ENCODE measurements at regions not wholly inside any gene's neighbourhood (a gene's known extent, or its start where the extent isn't known, plus 50 kb on each side); places are given as distances from the start of the nearest gene placed in this dataset.
"Not testable (repeated sequence)": the region's sequence is repeated elsewhere in the genome, so short reads cannot be mapped to it uniquely, and the experiment has no call there.

- no peak for TF ChIP-seq MAX (IDR thresholded peaks at IDR 0.05; ENCODE audit: low read depth)
- no peak for TF ChIP-seq FOXM1 (IDR thresholded peaks at IDR 0.05; ENCODE audit: low read depth)
- TF ChIP-seq SIN3A (IDR thresholded peaks at IDR 0.05; ENCODE audit: borderline replicate concordance, low read depth, low read length): no peak
- no peak for TF ChIP-seq JUND (IDR thresholded peaks at IDR 0.05)
- no peak for TF ChIP-seq RFX5 (IDR thresholded peaks at IDR 0.05; ENCODE audit: low read length)
These were observed 275.8 kb downstream of the SEMA3D start (continued) for GRCh38 chr7:84911077-84911476.

GRCh38 chr7:84910322-84910721, 276.5 kb downstream of the SEMA3D start:
- DNase-seq; H3K36me3 ChIP-seq (replicated peaks in 1 of 2; ENCODE audit: control insufficient read depth in 1 of 2, insufficient read depth in 2 of 2, low read length in 1 of 2); H2AFZ ChIP-seq (ENCODE audit: low read depth); H3K9me3 ChIP-seq; H3K9me2 ChIP-seq; POLR2A ChIA-PET; CTCF ChIA-PET; H3K4me1 ChIP-seq (ENCODE audit: control insufficient read depth in 1 of 2, insufficient read depth in 2 of 2, low read depth in 1 of 2, low read length in 1 of 2); H3K27me3 ChIP-seq (ENCODE audit: insufficient read depth); H4K20me1 ChIP-seq (ENCODE audit: insufficient read depth); H3K79me2 ChIP-seq (ENCODE audit: insufficient read depth); H3F3A ChIP-seq (replicated peaks; ENCODE audit: insufficient read depth); H3K4me2 ChIP-seq; H3K9ac ChIP-seq; H3K4me3 ChIP-seq (ENCODE audit: low read depth in 2 of 2, low read length in 1 of 2); H3K27ac ChIP-seq (ENCODE audit: low read depth in 2 of 2, low read length in 1 of 2): not testable (repeated sequence)
- WGBS (ENCODE audit: low lambda C conversion rate): 90% methylated on average over 5 of the region's 5 CpGs
- TF ChIP-seq FOSL2 (IDR thresholded peaks at IDR 0.05; ENCODE audit: borderline replicate concordance, low read depth): peak; percentile 6; the same call in 1 of the 2 replicates

GRCh38 chr7:84908196-84908793, 278.6 kb downstream of the SEMA3D start:
- ChIA-PET POLR2A (no interaction called here), CTCF (no interaction called here)
- no peak overlapping the region for H2AFZ ChIP-seq (ENCODE audit: low read depth)
- no peaks in the 10 kb centered on the region; a peak in 1 of 4 replicates for H3K4me1 ChIP-seq (ENCODE audit: control insufficient read depth in 1 of 2, insufficient read depth in 2 of 2, low read depth in 1 of 2, low read length in 1 of 2)
- no peaks in the 10 kb centered on the region for H3K79me2 ChIP-seq (ENCODE audit: insufficient read depth)
- TF ChIP-seq RFX5 (IDR thresholded peaks at IDR 0.05; ENCODE audit: low read length) (no peak), CTCF (IDR thresholded peaks at IDR 0.05) (no peak), SIN3A (IDR thresholded peaks at IDR 0.05; ENCODE audit: borderline replicate concordance, low read depth, low read length) (no peak), IRF3 (IDR thresholded peaks at IDR 0.05; ENCODE audit: low read depth, low read length) (no peak), TCF12 (IDR thresholded peaks at IDR 0.05) (peak; percentile 6; the same call in 1 of the 2 replicates), POLR2AphosphoS5 (IDR thresholded peaks at IDR 0.05; ENCODE audit: low read depth, low read length) (no peak)
- H3K27ac ChIP-seq (ENCODE audit: low read depth in 2 of 2, low read length in 1 of 2): no peak overlapping the region
- no peaks in the 10 kb centered on the region for H3K36me3 ChIP-seq (replicated peaks in 1 of 2; ENCODE audit: control insufficient read depth in 1 of 2, insufficient read depth in 2 of 2, low read length in 1 of 2)
- H3K9me2 ChIP-seq: no peaks in the 10 kb centered on the region
- no peaks in the 10 kb centered on the region for H4K20me1 ChIP-seq (ENCODE audit: insufficient read depth)
- no peak overlapping the region for H3K4me2 ChIP-seq
- H3K9me3 ChIP-seq: no peaks in the 10 kb centered on the region
- H3K9ac ChIP-seq: no peak overlapping the region
- no peak for DNase-seq
- no peaks in the 10 kb centered on the region for H3F3A ChIP-seq (replicated peaks; ENCODE audit: insufficient read depth)
- H3K4me3 ChIP-seq (ENCODE audit: low read depth in 2 of 2, low read length in 1 of 2): no peak overlapping the region
- H3K27me3 ChIP-seq (ENCODE audit: insufficient read depth): no peaks in the 10 kb centered on the region
